GM12865 (cell line): ENCODE measurements at regions not wholly inside any gene's neighbourhood (a gene's known extent, or its start where the extent isn't known, plus 50 kb on each side); places are given as distances from the start of the nearest gene placed in this dataset.
"Not testable (repeated sequence)": the region's sequence is repeated elsewhere in the genome, so short reads cannot be mapped to it uniquely, and the experiment has no call there.

ENCODE experiments used
- DNase-seq: peaks from one replicate; pipeline ENCODE4 v3.0.0; 2010; ENCODE audit warnings: low read depth
- H3K4me3 ChIP-seq: 2 replicates; pipeline ENCODE4 v1.5.1; 2011; ENCODE audit warnings: mild to moderate bottlenecking, low read depth, low read length, control low read depth
- TF ChIP-seq, protein P1 (sequence below): IDR thresholded peaks from 2 replicates; pipeline ENCODE4 v1.5.1; 2011; ENCODE audit warnings: low read length, control low read depth, low read depth, inconsistent platforms; ENCODE audit not compliant: insufficient read depth; ENCODE audit errors: missing control alignments

DNA sequence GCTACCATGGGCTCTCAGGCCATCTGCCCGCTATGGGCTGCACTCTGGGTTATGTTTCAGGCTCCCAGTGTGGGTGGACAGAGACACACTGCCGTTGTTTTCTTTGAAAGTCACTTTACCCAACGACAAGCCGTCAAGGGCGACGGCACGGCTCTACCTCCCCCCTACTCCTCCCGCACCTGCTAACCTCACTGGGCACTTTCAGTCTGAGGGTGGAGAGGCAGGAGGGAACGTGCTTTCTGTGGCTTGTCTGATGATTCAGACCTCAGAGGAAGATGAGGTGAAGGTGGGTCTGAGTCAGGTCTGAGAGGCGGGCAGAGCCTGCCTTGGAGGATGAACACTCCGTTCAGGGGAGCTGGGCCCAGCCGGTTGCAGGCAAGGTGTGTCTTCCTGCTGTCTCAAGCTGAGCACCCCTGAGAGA, 147.6 kb upstream of the HDAC4 start:
- TF ChIP-seq, protein P1, sequence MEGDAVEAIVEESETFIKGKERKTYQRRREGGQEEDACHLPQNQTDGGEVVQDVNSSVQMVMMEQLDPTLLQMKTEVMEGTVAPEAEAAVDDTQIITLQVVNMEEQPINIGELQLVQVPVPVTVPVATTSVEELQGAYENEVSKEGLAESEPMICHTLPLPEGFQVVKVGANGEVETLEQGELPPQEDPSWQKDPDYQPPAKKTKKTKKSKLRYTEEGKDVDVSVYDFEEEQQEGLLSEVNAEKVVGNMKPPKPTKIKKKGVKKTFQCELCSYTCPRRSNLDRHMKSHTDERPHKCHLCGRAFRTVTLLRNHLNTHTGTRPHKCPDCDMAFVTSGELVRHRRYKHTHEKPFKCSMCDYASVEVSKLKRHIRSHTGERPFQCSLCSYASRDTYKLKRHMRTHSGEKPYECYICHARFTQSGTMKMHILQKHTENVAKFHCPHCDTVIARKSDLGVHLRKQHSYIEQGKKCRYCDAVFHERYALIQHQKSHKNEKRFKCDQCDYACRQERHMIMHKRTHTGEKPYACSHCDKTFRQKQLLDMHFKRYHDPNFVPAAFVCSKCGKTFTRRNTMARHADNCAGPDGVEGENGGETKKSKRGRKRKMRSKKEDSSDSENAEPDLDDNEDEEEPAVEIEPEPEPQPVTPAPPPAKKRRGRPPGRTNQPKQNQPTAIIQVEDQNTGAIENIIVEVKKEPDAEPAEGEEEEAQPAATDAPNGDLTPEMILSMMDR = no peak
- no peak for DNase-seq

DNA sequence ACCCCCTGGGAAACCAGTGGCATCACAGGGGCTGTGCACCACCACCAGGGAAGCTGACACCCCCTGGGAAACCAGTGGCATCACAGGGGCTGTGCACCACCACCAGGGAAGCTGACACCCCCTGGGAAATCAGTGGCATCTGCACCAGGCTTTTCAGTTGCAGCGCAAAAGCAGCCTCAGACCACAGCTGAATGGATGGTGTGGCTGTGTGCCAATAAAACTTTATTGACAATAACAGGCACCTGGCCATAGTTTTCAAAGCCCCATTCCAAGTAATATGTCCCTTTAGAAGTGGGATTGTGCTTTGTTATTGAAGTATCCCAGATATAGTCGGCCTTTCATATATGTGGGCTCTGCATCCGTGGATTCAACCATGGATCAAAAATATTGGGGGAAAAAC, 146.3 kb upstream of the HDAC4 start:
- not testable (repeated sequence) for DNase-seq, H3K4me3 ChIP-seq

More for the DNA sequence above, 147.6 kb upstream of the HDAC4 start:
- H3K4me3 ChIP-seq = no peak overlapping the region

DNA sequence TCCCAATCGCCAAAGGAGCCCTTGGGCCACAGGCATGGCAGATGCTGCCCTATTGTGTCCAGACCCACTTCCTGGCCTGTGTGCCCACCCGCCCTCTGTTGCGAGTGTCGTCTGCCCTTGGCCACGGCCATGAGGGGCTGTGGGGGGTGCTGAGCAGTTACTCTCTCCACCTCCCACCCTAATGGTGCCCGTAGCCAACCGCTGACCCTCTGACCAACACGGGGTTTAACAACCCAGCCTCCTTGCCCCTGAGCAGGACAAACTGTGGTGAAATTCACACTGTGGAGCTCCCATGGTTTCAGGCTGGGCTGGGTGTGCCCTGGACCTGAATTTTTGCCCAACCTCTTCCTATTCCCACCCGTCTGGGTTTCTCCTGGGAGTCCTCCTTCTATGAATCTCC, 145.7 kb upstream of the HDAC4 start:
- H3K4me3 ChIP-seq = no peak overlapping the region
- no peak for DNase-seq
- TF ChIP-seq, protein P1 = no peak

DNA sequence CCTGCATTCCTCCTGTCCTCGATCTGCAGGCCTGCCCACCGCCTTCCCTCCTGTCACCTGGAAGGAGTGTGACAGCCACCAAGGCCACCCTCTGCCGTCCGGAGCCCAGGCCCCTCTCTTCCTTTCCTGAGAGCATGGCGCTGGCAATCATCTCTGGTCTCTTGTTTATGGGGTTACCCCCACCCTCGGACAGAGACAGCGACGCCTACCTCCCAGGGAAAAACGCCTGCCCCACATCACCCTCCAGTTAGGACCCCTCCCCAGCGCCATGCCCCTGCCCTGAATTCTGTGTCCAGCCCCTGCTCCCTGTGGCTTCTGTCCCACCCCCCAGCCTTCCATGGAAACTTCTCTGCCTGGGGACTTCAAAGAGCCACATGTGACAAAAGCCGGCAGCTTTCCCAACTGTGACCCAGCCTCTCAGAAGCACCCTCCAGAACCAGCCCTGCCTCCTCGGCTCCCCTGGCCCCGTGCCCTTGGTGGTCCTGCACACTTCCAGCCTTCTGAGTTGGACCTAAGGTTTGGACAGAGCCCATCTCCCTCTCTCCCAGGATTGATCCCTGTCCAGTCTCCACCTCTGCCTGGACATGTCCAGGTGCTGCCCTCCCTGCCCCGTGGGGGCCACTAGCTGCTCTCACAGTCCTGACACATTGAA, 145.0 kb upstream of the HDAC4 start:
- no peak overlapping the region for H3K4me3 ChIP-seq
- TF ChIP-seq, protein P1 = no peak
- DNase-seq = no peak

DNA sequence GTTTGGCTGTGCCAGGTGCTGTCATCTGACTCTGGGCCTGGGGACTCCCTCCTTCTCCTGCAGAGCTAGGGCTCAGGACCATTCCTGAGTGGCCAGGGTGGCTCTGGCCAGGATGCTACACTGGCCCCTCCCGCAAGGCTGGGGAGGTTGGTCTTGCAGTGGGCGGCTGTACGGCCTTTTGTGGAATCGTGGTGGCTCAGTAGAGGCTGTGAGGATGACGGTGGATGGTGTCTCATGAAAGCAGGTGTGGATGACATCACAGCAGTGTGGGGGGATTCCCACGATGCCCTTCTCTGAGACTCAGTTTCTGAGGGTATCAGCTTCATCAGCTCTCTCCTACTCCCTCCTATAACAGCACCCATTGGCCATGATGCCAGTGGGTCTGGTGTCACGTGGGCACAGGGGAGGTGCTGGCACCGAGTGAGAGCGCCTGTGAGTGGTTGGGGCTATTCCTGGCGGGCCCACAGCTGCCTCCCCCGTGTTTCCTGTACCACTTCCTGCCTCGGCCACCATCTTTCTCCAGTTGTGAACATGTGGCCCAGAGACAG, 144.2 kb upstream of the HDAC4 start:
- no peak overlapping the region for H3K4me3 ChIP-seq
- TF ChIP-seq, protein P1 = no peak
- DNase-seq = peak; percentile 9

DNA sequence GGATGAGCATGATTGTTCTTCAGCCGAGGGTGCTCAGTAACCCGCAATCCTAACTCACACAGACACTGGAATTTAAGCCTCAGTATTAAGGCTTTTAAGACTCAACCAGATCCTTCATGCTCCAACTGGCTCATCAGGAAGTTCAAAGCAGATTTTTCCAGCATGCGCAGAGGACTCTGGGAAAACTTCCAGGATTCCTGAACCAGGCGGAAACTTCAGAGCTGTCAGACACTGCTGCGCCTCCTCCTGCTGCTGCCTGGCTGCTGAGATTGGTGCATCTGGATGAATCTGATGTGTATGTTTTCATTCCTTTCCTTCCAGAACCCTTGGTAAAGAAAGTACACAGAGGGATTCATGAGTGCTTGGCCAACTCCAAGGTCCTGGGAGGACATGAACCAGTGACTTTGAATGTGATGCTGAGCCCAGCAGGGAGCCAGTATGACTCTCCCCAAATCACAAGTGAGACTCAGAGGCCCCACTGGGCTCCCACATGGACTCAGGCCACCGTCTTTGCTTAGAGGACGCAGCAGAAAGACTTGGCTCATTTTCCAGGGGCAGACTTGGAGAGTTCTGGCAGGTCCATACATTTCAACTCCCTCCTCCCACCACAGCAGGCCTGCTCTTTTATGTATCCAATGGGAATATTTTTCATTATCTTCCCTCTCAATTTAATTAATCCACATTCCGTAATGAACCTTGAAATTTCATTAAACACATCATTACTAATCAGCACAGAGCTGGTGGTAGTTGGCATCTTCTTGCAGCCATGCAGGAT, 143.5 kb upstream of the HDAC4 start:
- DNase-seq = no peak
- TF ChIP-seq, protein P1 = no peak
- no peak overlapping the region for H3K4me3 ChIP-seq

DNA sequence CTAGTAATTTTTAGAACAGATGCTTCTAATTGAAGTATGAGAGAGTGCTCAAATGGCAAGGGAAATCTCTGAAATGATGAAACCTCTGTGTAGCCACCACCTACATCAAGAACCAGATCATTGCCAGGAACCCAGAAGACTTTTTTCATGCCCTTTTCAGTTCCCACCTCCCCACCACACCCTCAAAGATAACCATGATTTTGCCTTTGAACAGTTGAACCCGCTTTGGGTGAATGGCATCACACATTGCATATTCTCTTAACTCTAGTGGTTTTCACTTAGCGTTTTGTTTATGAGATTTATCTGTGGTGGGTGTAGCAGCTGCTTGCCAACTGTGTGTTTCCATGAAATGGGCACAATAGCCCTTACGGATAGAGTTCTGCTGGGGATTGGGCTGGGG, 142.9 kb upstream of the HDAC4 start:
- H3K4me3 ChIP-seq = no peak overlapping the region
- DNase-seq = no peak
- TF ChIP-seq, protein P1 = no peak
